Endothelial cell (in vitro differentiated cells): ENCODE measurements at regions not wholly inside any gene's neighbourhood (a gene's known extent, or its start where the extent isn't known, plus 50 kb on each side); places are given as distances from the start of the nearest gene placed in this dataset.
A peak's percentile ranks its signal among the peaks of the same experiment; 100 is the strongest.

ENCODE experiments used
- DNase-seq: peaks from one replicate; pipeline ENCODE4 v3.0.0; 2021; ENCODE audit warnings: low spot score
- H3K27ac Mint-ChIP-seq: one replicate; pipeline ENCODE4 v1.8.0; 2021; ENCODE audit warnings: mixed read lengths, inconsistent platforms; ENCODE audit not compliant: unreplicated experiment
- H3K27me3 Mint-ChIP-seq: one replicate; pipeline ENCODE4 v1.8.0; 2021; ENCODE audit warnings: mild to moderate bottlenecking, moderate library complexity, mixed read lengths, inconsistent platforms; ENCODE audit not compliant: unreplicated experiment
- H3K36me3 Mint-ChIP-seq: one replicate; pipeline ENCODE4 v1.8.0; 2021; ENCODE audit warnings: mild to moderate bottlenecking, low read depth, mixed read lengths, inconsistent platforms; ENCODE audit not compliant: unreplicated experiment
- H3K4me1 Mint-ChIP-seq: one replicate; pipeline ENCODE4 v1.8.0; 2021; ENCODE audit warnings: mild to moderate bottlenecking, mixed read lengths, inconsistent platforms; ENCODE audit not compliant: unreplicated experiment
- H3K4me3 Mint-ChIP-seq: one replicate; pipeline ENCODE4 v1.8.0; 2021; ENCODE audit warnings: mild to moderate bottlenecking, mixed read lengths, inconsistent platforms; ENCODE audit not compliant: unreplicated experiment
- H3K9me3 Mint-ChIP-seq: one replicate; pipeline ENCODE4 v1.8.0; 2021; ENCODE audit warnings: mixed read lengths, inconsistent platforms; ENCODE audit not compliant: unreplicated experiment
- TF ChIP-seq, protein P1 (sequence below): fragments of 200-600 bp; sonication (generic); IDR thresholded peaks from one replicate; pipeline ENCODE4 v1.5.0; 2021; ENCODE audit warnings: antibody characterized with exemption; ENCODE audit not compliant: unreplicated experiment

- Mint-ChIP-seq H3K27me3 (peaks cover 2% of the 10 kb centered on the region), H3K36me3 (no peaks in the 10 kb centered on the region), H3K27ac (no peak overlapping the region), H3K4me3 (no peak overlapping the region), H3K4me1 (peaks cover 7% of the 10 kb centered on the region), H3K9me3 (no peaks in the 10 kb centered on the region)
- TF ChIP-seq, protein P1, sequence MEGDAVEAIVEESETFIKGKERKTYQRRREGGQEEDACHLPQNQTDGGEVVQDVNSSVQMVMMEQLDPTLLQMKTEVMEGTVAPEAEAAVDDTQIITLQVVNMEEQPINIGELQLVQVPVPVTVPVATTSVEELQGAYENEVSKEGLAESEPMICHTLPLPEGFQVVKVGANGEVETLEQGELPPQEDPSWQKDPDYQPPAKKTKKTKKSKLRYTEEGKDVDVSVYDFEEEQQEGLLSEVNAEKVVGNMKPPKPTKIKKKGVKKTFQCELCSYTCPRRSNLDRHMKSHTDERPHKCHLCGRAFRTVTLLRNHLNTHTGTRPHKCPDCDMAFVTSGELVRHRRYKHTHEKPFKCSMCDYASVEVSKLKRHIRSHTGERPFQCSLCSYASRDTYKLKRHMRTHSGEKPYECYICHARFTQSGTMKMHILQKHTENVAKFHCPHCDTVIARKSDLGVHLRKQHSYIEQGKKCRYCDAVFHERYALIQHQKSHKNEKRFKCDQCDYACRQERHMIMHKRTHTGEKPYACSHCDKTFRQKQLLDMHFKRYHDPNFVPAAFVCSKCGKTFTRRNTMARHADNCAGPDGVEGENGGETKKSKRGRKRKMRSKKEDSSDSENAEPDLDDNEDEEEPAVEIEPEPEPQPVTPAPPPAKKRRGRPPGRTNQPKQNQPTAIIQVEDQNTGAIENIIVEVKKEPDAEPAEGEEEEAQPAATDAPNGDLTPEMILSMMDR: no peak
- DNase-seq: no peak
Measured at GRCh38 chrX:23610495-23610894, 56.8 kb upstream of the PRDX4 start.

GRCh38 chrX:23612846-23613245 lies 54.4 kb upstream of the PRDX4 start:
- Mint-ChIP-seq H3K9me3 (no peaks in the 10 kb centered on the region), H3K27me3 (peaks cover 2% of the 10 kb centered on the region), H3K27ac (no peak overlapping the region), H3K36me3 (no peaks in the 10 kb centered on the region), H3K4me1 (peaks cover 12% of the 10 kb centered on the region), H3K4me3 (no peak overlapping the region)
- TF ChIP-seq, protein P1: no peak
- DNase-seq: no peak

DNA sequence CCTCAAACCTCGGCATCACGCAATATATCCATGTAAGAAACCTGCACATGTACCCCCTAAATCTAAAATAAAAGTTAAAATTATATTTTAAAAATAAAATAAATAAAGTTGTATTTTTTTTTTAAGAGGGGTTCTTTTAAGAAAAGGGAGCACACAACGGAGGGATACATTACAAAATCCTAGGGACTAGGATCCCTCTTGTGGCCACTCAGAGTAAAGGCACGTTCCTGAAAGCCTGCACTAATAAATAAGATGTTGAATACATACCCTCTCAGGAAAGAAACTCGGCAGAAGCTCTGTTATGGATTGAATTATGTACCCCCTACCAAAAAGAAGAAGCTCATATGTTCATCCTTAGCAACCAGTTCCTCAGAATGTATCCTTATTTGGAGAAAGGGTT lies 50.9 kb upstream of the PRDX4 start:
- TF ChIP-seq, protein P1: peak; percentile 44
- no peaks in the 10 kb centered on the region for H3K9me3 Mint-ChIP-seq
- no peak overlapping the region for H3K4me3 Mint-ChIP-seq
- H3K36me3 Mint-ChIP-seq: no peaks in the 10 kb centered on the region
- no peak overlapping the region for H3K27ac Mint-ChIP-seq
- H3K27me3 Mint-ChIP-seq: peaks cover under 1% of the 10 kb centered on the region
- H3K4me1 Mint-ChIP-seq: peaks cover 8% of the 10 kb centered on the region
- no peak for DNase-seq
